HG02840 (cell line): ENCODE measurements at regions not wholly inside any gene's neighbourhood (a gene's known extent, or its start where the extent isn't known, plus 50 kb on each side); places are given as distances from the start of the nearest gene placed in this dataset.

ENCODE experiments used
- ATAC-seq: cut with Tn5 transposase; IDR thresholded peaks from one replicate; pipeline ENCODE4 v1.9.1; 2021; ENCODE audit warnings: mild to moderate bottlenecking, moderate library complexity, moderate number of reproducible peaks; ENCODE audit not compliant: unreplicated experiment, low FRiP score

- ATAC-seq, result no peak
Measured at GRCh38 chr3:22189616-22190015, 438.6 kb upstream of the ZNF385D start.

- ATAC-seq, result no peak
Measured at GRCh38 chr3:22199095-22199494, 448.1 kb upstream of the ZNF385D start.

GRCh38 chr3:22208844-22209243 lies 457.8 kb upstream of the ZNF385D start:
- ATAC-seq, result no peak

DNA sequence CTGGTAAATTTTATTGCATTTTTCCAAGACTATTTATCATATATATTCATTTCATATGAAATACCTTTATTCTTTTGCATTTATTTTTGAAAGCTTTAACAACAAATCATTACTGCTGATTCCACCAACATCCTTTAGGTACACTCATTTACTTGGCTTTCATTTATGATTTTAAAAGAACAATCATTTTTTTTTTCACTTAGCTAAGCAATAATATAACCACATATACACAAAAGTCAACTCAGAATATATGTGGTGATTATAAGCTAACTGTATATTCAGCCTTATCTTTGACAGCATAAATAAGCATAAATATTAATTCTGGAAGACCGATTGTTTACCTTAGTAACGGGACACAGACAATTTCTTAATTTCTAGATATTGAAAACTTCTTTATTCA lies 458.6 kb upstream of the ZNF385D start:
- ATAC-seq, result no peak

- ATAC-seq, result no peak
Measured at GRCh38 chr3:22210693-22211092, 459.7 kb upstream of the ZNF385D start.

DNA sequence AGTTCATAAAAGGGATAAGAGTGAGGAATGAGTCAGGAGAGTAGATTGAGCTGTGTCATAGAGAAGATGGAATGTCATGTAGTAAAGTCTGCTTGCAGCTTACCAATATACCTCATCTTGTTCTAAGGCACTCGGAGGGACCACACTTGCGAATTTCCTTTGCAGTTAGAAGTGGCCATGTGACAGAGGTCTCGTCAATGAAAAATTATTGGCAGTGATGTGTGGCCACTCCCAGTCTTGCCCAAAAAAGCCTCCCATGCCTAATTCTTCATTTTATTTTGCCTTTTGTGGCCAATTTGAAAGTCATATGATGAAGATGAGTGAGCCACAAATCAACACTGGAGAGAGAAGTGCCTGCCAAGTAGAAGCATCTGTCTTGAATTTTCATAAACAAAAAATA lies 465.6 kb upstream of the ZNF385D start:
- no peak for ATAC-seq

DNA sequence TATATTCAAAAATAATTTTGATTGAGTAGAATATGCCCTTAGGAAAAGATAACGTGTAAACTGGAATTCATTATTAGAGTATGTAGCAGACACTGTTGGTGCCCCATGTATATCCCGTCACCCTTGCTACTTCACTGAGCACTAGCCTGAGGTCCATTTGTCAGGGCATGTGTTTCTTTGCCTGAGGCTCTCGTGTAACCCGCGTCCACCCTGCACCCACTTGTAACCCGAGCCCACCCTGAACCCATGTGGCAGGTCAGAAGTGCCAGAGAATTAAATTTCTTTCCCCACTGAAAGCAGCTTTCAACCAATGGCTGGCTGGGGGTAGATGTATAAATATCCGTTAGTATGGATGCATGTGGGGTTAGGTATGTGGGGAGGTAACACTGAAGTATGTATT lies 474.2 kb upstream of the ZNF385D start:
- no peak for ATAC-seq

- ATAC-seq, result no peak
Measured at GRCh38 chr3:22228705-22229104, 477.7 kb upstream of the ZNF385D start.

- no peak for ATAC-seq
Measured at GRCh38 chr3:22231061-22231460, 480.1 kb upstream of the ZNF385D start.

GRCh38 chr3:22236490-22237270 lies 485.7 kb upstream of the ZNF385D start:
- ATAC-seq, result no peak

- ATAC-seq, result no peak
Measured at GRCh38 chr3:22239011-22239410, 488.0 kb upstream of the ZNF385D start.

DNA sequence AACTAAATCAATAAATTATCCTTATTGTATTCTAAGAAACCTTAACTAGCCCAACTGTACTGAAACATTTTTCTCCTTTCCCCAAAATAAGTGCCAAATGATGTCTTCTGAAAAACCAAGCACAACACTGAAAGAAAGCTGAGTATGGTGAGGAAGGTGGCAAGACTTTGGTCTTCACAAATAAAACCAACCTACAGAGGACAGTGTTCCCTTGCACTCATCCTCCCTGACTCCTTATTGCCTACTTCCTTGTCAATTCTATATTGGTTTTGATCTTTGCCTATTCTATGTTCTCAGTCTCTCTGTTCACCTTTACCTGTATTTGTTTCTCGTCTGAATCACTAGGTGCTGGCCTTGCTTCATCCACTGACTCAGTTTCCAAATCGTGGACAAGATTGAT lies 490.1 kb upstream of the ZNF385D start:
- no peak for ATAC-seq

- ATAC-seq, result no peak
Measured at GRCh38 chr3:22244761-22245521, 493.9 kb upstream of the ZNF385D start.

GRCh38 chr3:22245811-22246583 lies 495.0 kb upstream of the ZNF385D start:
- no peak for ATAC-seq

DNA sequence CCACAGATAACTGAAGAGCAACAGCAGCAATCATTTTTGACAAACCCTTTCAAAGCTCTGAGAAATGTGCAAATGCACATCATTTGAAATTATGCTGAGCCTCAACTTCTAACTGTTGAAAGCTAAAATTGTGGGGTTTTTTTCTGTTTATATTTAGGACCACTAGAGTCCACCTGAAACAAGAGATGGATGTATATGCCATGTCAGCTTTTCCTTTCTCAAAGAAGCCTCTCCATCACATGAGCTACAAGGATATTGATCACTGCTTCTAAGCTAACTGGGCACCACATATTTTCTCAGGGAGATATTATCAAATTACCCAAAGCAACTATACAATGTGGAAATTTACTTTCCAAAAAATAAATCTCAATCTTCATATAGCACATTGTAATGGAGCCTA lies 498.6 kb upstream of the ZNF385D start:
- no peak for ATAC-seq

GRCh38 chr3:22257252-22257651 lies 506.2 kb upstream of the ZNF385D start:
- no peak for ATAC-seq

DNA sequence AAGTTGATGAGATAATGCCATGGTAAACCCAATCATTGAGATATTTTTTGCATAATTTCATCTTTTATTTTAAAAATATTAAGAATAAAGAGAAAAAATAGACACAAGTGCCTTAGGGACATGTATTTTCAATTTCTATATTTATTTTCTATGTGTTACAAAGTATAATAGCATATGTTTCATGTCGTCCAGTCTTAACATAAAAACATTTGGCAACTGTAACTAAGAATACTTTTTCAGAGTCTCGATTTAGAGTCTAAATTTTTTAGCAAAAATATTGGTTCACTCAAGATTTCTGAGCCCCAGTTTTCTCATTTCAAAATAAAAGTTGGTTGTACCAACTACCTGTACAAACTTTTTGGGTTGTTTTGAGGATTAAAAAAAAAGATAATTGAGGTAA lies 511.4 kb upstream of the ZNF385D start:
- ATAC-seq, result no peak

DNA sequence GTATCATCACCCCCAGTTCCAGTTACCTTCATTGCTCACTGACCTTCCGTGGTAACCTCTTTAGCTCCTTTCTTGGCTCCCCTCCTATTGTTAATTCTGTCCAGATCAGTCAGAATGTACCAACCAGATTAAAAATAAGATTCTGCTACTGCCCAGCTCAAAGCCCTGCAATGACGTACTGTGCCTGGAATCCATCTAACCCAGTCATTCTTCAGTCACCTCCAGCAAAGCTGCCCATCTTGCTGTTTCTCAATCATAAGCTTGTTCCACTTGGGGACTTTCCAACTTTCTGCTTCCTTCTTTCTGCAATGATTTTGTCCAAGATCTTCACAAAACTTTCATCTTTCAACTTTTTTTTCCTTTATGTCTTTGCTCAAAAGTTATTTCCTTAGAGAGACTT lies 512.0 kb upstream of the ZNF385D start:
- ATAC-seq, result no peak

GRCh38 chr3:22265403-22265802 lies 514.4 kb upstream of the ZNF385D start:
- ATAC-seq, result no peak

DNA sequence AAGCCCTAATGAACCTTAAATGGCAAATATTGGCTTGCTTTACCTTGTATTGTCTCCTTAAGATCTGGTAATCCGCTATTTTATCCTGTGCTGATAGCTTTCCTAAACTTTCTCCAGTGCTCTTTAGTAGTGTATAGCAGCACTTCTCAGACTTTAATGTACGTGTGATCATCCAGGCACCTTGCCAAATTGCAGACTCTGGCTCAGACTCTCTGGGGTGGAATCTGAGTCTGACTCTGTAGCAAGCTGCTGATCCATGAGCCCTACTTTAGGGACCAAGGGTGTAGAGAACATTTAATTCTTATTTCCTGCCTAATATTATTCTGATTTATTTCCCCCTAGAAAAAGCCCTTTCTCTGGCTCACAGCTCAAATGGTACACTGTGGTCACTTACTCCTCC lies 518.8 kb upstream of the ZNF385D start:
- ATAC-seq, result no peak

GRCh38 chr3:22276351-22276750 lies 525.3 kb upstream of the ZNF385D start:
- no peak for ATAC-seq
